ENCODE measurements at regions not wholly inside any gene's neighbourhood (a gene's known extent, or its start where the extent isn't known, plus 50 kb on each side); places are given as distances from the start of the nearest gene placed in this dataset.
A peak's percentile ranks its signal among the peaks of the same experiment; 100 is the strongest.

DNA sequence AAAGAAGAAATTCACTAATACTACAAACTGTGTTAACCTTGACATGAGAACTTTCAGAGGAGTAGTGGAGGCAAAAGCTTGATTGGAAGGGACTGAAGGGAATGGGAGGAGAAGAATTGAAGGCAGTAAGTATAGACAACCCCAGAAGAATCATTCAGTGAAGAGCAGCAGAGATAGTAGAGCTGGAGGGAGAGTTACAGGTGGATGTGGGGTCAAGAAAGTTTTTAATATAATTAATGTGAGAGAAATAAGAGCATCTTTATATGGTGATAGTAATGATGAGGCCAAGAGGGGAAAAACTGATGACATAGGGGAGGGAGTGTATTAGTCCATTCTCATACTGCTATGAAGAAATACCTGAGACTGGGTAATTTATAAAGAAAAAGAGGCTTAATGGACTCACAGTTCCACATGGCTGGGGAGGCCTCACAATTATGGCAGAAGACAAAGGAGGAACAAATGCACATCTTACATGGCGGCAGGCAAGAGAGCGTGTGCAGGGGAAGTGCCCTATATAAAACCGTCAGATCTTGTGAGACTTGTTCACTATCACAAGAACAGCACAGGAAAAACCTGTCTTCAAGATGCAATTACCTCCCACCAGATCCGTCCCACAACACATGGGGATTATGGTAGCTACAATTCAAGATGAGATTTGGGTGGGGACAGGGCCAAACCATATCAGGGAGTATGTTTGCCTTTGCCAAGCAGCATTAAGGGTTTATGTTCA, 88.3 kb upstream of the PIK3CG start:
- no peak for DNase-seq

- no peak for DNase-seq
Measured at GRCh38 chr7:106777674-106778299, 87.3 kb upstream of the PIK3CG start.

GRCh38 chr7:106778656-106779250, 86.3 kb upstream of the PIK3CG start:
- DNase-seq = no peak

DNA sequence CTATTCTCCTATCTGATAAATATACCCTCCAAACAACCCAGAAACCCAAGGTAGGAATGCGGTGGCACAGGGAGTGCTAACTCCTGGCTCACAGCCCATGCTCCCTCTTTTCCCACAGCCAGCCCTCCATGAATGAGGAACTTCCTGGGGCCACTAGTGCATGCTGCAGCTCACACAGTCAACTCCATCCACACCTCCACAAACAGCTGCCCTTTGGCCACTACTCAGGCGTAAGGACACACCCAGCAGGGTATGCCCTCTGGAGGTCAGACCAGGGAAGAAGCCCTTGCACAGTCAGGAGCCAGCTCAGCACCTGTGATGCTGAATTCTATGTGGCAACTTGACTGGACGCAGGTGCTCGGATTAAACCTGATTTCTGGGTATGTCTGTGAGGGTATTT, 85.2 kb upstream of the PIK3CG start:
- no peak for DNase-seq

DNA sequence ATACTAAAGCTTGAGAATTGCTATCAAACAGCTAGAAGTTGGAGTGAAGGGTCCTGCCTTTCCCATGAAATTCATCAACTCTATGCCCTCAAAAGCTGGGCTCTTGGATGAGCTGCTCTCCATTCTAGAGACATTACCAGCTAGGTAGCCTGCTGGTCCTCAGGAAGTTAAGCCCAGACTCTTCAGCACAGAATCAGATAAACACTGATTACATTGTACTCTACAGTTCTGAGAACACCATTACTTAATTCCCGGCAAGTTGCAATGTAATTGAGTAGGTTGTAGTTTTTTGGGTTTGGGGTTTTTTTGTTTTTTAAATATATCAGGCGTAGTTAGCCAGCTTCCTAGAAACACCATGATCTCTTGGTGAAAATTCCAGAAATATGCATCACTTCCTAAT, 84.1 kb upstream of the PIK3CG start:
- no peak for DNase-seq

- DNase-seq = no peak
Measured at GRCh38 chr7:106781828-106782544, 83.1 kb upstream of the PIK3CG start.

DNA sequence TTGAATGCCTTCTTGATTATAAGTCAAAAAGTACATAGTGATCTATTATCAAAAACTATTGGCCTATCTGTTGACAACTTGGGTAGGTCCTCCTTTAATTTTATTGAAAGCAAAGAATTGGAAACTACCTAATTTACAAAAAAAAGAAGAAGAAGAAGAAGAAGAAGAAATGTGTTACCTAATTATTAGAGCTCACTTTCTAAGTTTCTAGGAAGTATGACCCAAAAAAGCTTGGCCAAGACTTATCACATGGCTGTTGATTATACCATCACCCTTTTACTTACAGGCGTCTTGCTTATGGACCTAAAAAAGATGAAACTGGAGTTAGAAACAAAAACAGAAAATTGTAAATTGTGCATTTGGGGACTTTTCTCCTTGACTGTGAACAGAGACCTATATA, 81.8 kb upstream of the PIK3CG start:
- DNase-seq = no peak

DNA sequence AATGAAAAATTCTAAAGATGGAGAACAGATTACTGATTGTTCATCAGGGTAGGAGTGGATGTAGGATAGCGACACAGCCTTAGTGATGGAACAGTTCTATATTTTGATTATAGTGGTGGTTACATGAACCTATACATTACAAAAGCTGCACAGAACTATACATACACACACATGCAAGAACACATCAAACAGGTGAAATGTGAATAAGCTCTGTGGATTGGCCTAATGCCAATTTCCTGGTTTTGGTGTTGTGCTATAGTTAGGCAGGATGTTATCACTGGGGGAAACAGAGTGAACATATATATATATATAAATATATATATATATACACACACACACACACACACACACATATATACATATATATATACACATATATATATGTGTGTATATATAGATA, 76.4 kb upstream of the PIK3CG start:
- DNase-seq = peak; percentile 33

DNA sequence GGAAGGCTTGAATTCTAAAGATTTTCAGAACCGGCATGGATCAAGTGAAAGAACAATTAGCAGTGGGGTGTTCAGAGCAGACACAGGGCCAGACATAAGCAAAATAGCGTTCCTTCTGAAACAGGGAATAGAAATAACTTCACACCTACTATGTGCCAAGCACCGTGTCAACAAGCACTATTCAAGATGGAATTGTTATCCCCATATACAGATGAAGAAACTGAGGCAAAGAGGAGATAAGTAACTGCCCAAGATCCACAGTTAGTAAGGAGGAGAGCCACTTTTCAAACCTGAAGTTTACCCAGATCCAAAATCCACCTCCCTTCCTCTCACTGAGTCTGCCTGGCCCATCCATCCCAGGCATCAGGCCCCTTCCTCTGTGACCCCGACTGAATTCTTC, 73.6 kb upstream of the PIK3CG start:
- DNase-seq = no peak

GRCh38 chr7:106792233-106792926, 72.7 kb upstream of the PIK3CG start:
- DNase-seq = no peak

DNA sequence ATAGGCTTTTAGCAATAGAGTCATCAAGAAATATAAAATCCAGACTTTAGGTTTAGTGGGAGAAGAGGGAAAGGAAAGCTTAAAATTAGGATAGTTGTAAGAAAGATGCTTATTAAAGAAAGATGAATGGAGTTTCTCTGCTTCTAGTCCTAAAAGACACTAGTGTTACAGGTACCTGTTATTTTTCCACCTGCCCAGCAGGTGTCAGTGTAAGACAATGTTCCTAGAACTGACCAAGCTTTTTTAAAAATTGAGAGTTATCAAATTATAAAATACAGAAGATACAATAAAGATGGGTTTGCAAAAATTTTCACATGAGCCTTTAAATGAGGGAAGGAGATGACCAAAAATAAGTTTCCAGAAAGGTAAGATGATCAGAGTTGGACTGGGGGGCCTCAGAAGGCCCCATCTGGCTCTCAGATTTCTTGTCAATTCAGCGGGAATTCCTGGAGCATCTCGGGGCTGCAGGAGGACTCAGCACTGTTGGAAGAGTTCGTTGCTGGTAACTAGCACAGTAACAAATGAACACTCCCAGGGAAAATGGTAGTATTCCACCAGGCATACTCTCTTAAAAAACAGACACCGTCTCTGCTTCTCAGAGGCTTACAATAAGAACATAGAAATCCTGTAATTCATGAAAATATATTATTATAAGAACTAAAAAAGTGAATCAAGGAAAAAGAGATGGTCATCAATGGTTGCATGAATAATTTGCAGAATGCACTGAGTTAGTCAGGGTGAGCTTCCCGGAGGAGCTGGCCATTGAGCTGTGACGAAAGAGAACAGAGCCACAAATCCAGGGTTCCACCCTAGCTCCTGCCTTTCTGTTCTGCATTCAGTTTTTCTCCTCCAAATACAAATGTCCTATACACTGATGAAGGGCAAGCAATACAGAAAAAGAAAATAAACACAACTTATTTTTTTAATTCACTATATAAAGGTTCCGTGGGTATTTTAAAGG, 71.8 kb upstream of the PIK3CG start:
- DNase-seq = peak; percentile 66

DNA sequence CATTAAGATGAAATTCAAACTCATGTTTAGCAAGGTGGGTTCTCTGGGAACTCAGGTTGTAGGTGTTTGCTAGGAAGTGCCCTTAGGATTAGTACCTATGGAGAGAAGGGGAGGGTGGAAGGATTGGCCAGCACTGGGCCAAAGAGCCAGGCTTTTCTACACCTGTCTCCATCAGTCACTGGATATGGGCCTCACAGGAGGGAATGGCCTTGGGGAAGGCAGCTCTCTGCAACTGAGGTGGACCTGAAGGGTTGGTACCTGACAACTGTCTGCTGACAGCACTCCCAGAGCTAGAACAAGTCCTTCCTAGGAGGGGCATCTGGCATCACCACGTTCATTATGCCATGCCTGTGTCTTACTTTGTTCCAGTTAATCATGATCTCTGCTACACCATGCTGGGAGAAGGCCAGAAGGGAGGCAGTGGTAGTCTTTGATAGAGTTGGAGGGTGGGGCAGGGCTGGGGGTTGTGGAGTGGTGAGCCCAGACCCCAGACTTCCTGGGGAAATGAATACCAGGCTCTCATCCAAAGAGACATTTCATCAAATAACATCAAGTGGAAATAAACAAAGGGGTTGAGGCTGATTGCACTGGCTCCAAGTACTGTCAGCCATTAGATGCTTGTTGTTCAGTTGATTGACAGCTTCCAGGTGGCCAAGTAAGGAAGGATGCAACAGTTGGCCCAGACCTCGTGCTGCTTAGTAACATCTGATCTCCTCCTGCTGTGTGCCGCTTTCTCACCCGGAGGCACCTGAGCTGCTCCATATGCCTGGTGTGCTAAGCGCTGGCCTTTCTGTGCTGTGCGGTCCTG, 70.6 kb upstream of the PIK3CG start:
- no peak for DNase-seq

- DNase-seq = no peak
Measured at GRCh38 chr7:106795084-106795876, 69.8 kb upstream of the PIK3CG start.

DNA sequence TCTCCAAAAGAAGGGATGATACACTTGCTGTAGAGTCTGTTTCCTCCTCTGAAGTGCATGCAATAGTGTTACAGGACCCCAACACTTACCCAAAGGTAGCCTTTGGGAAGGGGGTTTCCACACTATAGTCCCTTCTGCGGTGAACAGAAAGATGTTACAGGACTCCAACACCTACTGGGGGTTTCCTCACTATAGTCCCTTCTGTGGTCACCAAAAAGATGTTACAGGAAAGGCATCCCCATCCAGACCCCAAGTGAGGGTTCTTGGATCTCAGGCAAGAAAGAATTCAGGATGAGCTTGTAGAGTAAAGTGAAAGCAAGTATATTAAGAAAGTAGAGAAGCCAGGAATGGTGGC, 69.2 kb upstream of the PIK3CG start:
- DNase-seq = no peak

GRCh38 chr7:106797937-106798336, 67.1 kb upstream of the PIK3CG start:
- no peak for DNase-seq

DNA sequence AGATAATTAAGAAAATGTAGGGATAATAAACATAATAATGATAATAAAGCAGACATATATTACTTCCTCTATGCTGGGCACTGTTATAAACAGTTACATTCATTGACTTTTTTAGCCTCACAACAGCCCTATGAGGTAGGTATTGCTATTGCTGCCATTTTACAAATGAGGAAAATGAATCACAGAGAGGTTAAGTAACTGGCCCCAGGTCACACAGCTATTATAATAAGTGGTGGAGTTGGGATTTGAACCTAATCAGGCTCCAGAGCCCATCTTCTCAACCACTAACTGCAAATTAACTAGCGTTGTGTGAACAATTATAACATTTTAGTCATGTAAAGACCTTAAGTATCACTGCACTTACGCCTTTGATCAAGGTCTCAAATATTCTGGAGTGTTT, 62.5 kb upstream of the PIK3CG start:
- no peak for DNase-seq

- DNase-seq = no peak
Measured at GRCh38 chr7:106806556-106806955, 58.5 kb upstream of the PIK3CG start.

GRCh38 chr7:106807474-106807873, 57.6 kb upstream of the PIK3CG start:
- DNase-seq = no peak

DNA sequence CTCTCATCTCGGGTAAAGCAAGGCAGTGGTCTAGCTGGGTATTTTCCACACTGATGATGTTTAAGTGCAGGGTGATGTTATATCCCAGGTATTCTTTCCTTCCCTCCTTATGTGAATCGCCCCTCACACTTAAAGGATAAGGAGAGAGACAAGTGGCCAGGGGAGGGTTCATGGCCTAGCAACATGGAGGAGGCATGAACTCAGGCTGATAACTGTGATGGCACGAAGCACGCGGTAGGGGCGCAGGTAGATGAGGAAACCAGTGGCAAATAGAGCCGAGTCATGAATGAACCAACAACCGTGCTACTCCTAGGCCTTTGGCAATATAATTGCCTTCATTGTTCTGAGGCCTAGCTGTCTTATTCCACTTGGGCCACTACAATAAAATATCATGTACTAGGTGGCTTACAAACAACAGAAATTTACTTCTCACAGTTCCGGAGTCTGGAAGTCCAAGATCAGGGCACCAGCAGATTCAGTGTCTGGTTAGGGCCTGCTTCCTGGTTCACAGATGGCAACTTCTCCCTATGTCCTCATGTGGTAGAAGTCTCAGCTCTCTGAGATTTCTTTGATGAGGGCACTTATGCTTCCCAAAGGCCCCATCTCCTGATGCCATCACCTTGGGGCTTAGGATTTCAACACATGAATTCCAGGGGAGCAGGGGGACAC, 56.0 kb upstream of the PIK3CG start:
- DNase-seq = no peak

- no peak for DNase-seq
Measured at GRCh38 chr7:106811472-106811871, 53.6 kb upstream of the PIK3CG start.
